ENCODE measurements at regions not wholly inside any gene's neighbourhood (a gene's known extent, or its start where the extent isn't known, plus 50 kb on each side); places are given as distances from the start of the nearest gene placed in this dataset.

- TF ChIP-seq ESRRA (CRISPR knock-in tag; IDR thresholded peaks at IDR 0.05; ENCODE audit: low read depth) (no peak), AGO2 (optimal IDR thresholded peaks at IDR 0.05; ENCODE audit: low read depth, low read length) (no peak), CENPX (CRISPR knock-in tag; IDR thresholded peaks at IDR 0.05) (no peak), CTCF (CRISPR knock-in tag; IDR thresholded peaks at IDR 0.05) (no peak), ATF3 (CRISPR knock-in tag; IDR thresholded peaks at IDR 0.05) (no peak), SRF (IDR thresholded peaks at IDR 0.05; ENCODE audit: low read depth, low read length) (no peak)
Observed at GRCh38 chr6:144530118-144530517, 245.0 kb downstream of the UTRN start.

All from HepG2 (cell line).